ENCODE measurements at regions not wholly inside any gene's neighbourhood (a gene's known extent, or its start where the extent isn't known, plus 50 kb on each side); places are given as distances from the start of the nearest gene placed in this dataset.

DNA sequence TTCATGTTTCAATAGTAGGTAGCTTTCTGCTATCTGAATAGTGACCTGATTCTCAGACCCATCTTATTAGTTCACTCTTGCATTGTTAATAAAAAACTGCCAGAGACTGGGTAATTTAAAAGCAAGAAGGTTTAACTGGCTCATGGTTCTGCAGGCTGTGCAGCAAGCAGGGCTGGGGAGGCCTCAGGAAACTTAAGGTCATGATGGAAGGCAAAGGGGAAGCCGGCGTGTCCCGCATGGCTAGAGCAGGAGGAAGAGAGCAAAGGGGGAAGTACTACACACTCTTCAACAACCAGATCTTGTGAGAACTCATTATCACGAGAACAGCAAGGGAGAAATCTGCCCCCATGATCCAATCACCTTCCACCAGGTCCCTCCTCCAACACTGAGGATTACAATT, 185.2 kb upstream of the PITRM1 start:
- H3K9me3 Mint-ChIP-seq (ENCODE audit: low read depth), result peaks cover 17% of the 10 kb centered on the region
- no peak overlapping the region for H3K27ac Mint-ChIP-seq
- peaks cover 3% of the 10 kb centered on the region for H3K27me3 Mint-ChIP-seq

DNA sequence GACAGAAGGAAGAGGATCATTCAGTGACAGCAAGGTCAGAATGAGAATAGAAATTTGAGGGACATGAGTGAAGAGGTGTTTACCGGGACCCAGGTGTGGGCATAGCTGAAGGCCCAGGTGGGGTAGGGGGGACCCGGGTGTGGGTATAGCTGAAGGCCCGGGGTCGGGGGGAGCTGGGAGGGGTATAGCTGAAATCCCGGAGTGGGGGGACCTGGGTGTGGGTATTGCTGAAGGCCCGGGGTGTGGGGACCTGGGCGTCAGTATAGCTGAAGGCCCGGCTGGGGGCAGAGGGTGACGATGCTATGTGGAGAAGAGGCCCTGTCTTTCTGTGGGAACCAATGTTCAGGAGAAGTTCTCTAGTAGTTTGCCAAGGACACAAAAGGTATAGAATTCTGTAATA, 183.0 kb upstream of the PITRM1 start:
- peaks cover 10% of the 10 kb centered on the region for H3K36me3 Mint-ChIP-seq
- no peak overlapping the region for H3K4me3 Mint-ChIP-seq
- peaks cover 4% of the 10 kb centered on the region for H3K4me1 Mint-ChIP-seq (ENCODE audit: low read depth)
- peaks cover 9% of the 10 kb centered on the region for H3K27me3 Mint-ChIP-seq
- peaks cover 10% of the 10 kb centered on the region for H3K9me3 Mint-ChIP-seq (ENCODE audit: low read depth)
- no peak overlapping the region for H3K27ac Mint-ChIP-seq

More for the DNA sequence above, 185.2 kb upstream of the PITRM1 start:
- H3K36me3 Mint-ChIP-seq, result peaks cover 15% of the 10 kb centered on the region
- no peak overlapping the region for H3K4me3 Mint-ChIP-seq
- no peaks in the 10 kb centered on the region for H3K4me1 Mint-ChIP-seq (ENCODE audit: low read depth)

DNA sequence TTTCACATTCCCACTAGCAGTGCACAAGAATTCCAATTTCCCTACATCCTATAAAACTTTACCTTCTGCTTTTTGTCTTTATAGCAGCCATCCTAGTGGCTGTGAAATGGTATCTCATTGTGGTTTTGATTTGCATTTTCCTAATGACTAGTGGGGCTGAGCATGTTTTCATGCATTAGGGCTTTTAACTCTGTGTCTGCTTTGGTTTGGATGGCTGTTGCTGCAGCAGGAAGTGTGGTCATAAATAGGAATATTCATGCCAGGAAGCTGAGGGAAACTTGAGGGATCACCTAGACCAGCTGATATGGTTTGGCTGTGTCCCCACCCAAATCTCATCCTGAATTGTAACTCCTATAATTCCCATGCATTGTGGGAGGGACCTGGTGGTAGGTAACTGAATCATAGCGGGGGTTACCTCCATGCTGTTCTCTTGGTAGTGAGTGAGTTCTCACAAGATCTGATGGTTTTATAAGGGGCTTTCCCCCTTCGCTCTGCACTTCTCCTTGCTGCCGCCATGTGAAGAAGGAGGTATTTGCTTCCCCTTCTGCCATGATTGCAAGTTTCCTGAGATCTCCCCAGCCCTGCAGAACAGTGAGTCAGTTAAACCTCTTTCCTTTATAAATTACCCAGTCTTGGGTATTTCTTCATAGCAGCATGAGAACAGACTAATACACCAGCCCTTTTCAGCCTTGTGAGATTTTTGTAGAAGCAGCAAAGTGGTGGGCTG, 181.8 kb upstream of the PITRM1 start:
- Mint-ChIP-seq H3K4me3 (no peak overlapping the region), H3K9me3 (ENCODE audit: low read depth) (peaks cover 6% of the 10 kb centered on the region), H3K4me1 (ENCODE audit: low read depth) (peaks cover 4% of the 10 kb centered on the region), H3K27ac (no peak overlapping the region), H3K36me3 (peaks cover 5% of the 10 kb centered on the region), H3K27me3 (peaks cover 9% of the 10 kb centered on the region)

DNA sequence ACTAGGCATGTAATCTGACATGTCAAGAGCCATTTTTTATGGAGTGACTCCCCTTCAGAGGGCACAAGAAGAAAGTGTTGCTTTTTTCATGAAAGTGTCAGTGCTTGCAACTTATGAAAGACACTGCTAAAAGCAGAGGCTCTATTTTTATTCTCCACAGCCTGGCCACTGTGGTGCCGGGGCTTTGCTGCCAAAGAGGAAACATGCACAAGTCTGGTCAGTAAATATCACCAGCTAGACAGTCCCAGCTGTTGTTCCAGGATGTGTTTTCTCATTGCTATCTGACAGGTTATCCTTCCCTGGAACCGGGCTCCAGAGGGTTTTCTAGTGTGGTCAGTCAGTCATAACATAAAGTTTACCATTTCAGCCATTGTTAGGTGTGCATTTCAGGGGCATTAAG, 180.7 kb upstream of the PITRM1 start:
- H3K4me1 Mint-ChIP-seq (ENCODE audit: low read depth), result peaks cover 4% of the 10 kb centered on the region
- H3K4me3 Mint-ChIP-seq, result no peak overlapping the region
- H3K27me3 Mint-ChIP-seq, result peaks cover 9% of the 10 kb centered on the region
- H3K27ac Mint-ChIP-seq, result no peak overlapping the region
- peaks cover 1% of the 10 kb centered on the region for H3K9me3 Mint-ChIP-seq (ENCODE audit: low read depth)
- peaks cover under 1% of the 10 kb centered on the region for H3K36me3 Mint-ChIP-seq

DNA sequence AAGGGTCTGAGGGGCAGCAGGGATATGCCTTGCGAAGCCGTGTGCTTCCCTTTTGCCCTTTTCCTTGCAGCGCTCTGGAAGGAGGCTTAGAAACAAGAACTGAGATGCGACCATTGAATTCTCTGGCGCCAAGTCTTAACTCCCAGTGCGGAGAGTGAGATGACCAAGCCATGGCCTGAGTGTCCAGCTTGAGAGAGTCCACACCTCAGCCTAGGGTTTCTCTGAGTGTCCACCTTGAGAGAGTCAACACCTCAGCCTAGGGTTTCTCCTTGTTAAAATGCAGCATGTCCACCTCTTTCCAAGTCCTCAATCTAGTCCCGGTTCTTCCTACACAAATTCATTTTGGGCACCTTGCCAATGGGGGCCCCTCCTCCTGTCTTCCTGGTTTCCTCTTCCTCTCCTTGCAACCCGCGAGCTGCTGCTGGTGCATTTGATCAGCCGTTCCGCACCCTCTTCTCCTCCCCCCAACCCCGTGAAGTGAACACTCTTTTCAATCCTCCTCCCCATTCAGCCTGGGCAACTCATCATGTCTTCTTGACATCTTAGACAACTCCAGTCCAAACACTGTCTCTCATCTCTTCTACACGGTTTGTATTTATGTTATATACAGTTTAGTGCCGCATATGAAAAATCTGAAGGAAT, 178.2 kb upstream of the PITRM1 start:
- Mint-ChIP-seq H3K9me3 (ENCODE audit: low read depth) (no peaks in the 10 kb centered on the region), H3K4me1 (ENCODE audit: low read depth) (peaks cover 4% of the 10 kb centered on the region), H3K27ac (no peak overlapping the region), H3K4me3 (no peak overlapping the region), H3K27me3 (peaks cover 9% of the 10 kb centered on the region), H3K36me3 (no peaks in the 10 kb centered on the region)

DNA sequence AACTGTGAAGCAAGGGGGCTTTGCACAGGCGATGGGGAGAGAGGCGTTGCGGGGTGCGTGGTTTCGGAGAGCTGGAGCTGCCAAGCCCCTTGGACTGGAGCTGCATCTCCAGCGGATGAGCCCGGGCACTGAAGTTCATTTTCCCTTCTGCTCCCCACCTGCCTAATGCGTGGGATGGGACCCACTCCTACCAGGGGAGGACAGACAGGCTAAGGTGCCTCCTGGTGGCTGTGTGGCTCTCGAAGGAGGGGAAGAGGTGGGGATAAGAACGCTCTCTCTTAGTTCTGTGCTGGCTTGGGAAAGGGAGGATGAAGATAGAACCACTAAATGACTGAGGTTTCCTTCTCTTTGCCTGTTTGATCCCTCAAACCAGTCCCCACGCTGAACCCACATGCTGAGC, 177.6 kb upstream of the PITRM1 start:
- no peaks in the 10 kb centered on the region for H3K36me3 Mint-ChIP-seq
- H3K4me3 Mint-ChIP-seq, result no peak overlapping the region
- H3K4me1 Mint-ChIP-seq (ENCODE audit: low read depth), result peaks cover 4% of the 10 kb centered on the region
- no peak overlapping the region for H3K27ac Mint-ChIP-seq
- H3K27me3 Mint-ChIP-seq, result peaks cover 9% of the 10 kb centered on the region
- H3K9me3 Mint-ChIP-seq (ENCODE audit: low read depth), result no peaks in the 10 kb centered on the region

DNA sequence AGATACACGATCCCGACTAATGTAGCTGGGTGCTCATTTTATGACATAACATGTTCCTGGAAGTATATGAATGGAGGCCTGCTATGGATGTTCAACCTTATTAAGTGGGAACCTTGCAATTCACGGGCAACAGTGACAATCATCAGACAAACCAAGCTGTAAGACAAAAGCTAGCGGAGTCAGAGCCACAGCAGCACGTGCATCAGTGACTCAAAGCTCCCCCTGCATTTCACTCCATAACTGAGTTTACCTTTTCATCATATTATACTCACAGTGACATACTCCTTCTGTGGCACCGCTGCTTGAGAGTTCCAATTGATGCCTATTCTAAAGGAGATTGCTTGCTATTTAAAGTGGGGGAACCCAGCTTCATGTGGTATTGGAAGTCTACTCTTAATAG, 176.0 kb upstream of the PITRM1 start:
- H3K36me3 Mint-ChIP-seq, result no peaks in the 10 kb centered on the region
- H3K4me3 Mint-ChIP-seq, result no peak overlapping the region
- H3K27me3 Mint-ChIP-seq, result peaks cover 9% of the 10 kb centered on the region

DNA sequence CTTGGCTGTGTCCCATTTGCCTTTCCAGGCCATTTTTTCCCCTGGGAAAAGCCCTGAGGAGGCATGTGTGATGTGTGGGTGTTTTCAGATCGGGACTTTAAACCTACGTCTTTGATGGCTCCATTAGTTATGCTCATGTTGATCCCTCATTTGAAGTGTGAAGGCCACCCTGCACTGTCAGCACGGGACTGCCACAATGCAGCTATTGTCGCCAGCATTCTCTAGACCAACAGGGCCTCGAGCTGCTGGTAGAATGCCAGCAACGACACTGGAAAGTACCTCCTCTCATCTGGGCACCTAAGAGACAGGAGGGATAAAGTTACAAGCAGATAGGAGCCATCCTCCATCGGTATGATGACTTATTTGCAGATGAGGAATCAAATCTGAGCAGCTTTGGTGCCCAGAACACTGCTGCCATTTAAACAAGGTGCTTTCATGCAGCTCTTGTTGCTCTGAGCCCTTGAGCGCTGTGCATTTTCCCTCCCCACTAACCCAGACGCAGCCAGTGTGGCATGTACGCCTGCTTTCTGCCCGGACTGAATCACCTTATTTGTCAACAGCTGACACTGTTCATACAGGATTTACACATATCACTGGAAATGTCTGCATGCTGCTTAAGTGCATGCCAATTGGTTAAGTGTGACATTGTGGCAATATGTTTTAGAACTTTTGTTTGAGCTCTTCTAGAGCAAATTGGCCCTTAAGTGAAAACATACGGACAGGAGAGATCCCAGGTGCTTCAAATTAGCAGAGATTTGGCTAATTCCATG, 175.0 kb upstream of the PITRM1 start:
- Mint-ChIP-seq H3K4me1 (ENCODE audit: low read depth) (peaks cover 4% of the 10 kb centered on the region), H3K27me3 (peaks cover 6% of the 10 kb centered on the region), H3K36me3 (no peaks in the 10 kb centered on the region), H3K9me3 (ENCODE audit: low read depth) (no peaks in the 10 kb centered on the region), H3K4me3 (no peak overlapping the region), H3K27ac (no peak overlapping the region)

More for the DNA sequence above, 176.0 kb upstream of the PITRM1 start:
- Mint-ChIP-seq H3K4me1 (ENCODE audit: low read depth) (peaks cover 4% of the 10 kb centered on the region), H3K27ac (no peak overlapping the region), H3K9me3 (ENCODE audit: low read depth) (no peaks in the 10 kb centered on the region)

DNA sequence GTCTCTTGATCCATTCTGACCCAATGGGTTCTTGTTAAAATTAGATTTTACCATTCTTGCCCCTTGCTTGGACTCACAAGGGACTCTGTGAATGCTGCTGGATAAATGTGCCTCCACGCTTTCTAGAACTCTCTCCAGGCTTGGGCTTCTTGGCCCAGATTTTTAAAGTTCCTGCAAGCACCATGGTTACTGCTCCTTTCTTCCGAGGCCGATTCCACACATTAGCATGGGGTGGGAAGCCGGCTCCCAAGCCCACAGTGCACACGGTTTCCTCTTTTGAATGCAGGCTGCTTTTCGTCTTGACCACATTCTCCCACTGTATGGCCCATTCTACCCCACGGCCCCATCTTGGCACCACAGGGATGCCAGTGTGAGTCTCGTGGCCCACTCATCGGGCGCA, 174.3 kb upstream of the PITRM1 start:
- no peaks in the 10 kb centered on the region for H3K9me3 Mint-ChIP-seq (ENCODE audit: low read depth)
- H3K36me3 Mint-ChIP-seq, result no peaks in the 10 kb centered on the region
- no peak overlapping the region for H3K27ac Mint-ChIP-seq
- no peak overlapping the region for H3K4me3 Mint-ChIP-seq
- H3K4me1 Mint-ChIP-seq (ENCODE audit: low read depth), result peaks cover 4% of the 10 kb centered on the region
- H3K27me3 Mint-ChIP-seq, result peaks cover 6% of the 10 kb centered on the region

DNA sequence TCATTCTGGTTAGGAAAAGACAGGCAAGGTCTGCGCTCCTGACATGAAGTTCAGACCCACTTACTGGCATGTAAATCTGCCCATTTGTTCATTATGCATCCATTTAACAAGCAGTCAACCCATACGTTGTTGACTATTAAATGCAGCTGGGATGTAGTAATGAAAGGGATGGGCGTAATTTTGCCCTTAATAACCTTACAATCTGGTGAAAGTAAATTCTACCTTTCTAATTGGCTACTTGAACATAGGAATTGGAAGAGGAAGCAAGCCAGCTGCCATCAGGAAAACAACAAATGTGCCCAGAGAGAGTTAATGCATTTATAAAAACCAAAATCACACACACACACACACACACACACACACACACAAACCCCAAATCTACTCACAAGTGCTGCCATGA, 170.2 kb upstream of the PITRM1 start:
- Mint-ChIP-seq H3K9me3 (ENCODE audit: low read depth) (no peaks in the 10 kb centered on the region), H3K36me3 (no peaks in the 10 kb centered on the region), H3K4me1 (ENCODE audit: low read depth) (no peaks in the 10 kb centered on the region), H3K27ac (no peak overlapping the region), H3K27me3 (peaks cover 3% of the 10 kb centered on the region), H3K4me3 (no peak overlapping the region)

DNA sequence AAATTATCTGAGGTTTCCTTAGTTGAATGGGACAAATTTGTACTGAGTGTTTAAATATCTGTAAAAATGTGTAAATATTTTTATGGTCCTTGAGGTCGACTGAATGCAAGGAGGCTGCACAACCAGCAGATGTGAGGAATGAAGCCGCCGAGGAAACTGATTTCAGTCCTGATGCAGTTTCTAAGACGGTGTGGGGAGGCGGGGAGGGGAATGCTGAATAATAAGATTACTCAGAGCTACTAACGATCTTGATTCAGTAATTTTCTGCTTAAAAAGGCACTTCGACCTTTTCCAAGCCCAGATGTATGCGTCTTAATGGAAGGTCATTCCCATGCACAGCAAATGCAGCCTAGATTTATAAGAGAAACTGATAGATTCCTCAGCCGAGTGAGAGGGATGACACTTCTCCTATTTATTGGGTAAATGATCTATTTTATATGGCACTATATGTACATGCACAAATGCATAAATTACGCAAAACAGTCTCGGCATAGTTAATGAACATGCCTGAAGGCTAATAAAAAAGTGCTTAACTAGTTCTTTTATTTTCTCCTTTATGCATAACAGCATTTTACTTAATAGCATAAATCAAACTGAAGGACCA, 167.6 kb upstream of the PITRM1 start:
- Mint-ChIP-seq H3K27ac (no peak overlapping the region), H3K36me3 (no peaks in the 10 kb centered on the region), H3K9me3 (ENCODE audit: low read depth) (no peaks in the 10 kb centered on the region), H3K4me1 (ENCODE audit: low read depth) (no peaks in the 10 kb centered on the region), H3K4me3 (no peak overlapping the region), H3K27me3 (peaks cover 1% of the 10 kb centered on the region)

DNA sequence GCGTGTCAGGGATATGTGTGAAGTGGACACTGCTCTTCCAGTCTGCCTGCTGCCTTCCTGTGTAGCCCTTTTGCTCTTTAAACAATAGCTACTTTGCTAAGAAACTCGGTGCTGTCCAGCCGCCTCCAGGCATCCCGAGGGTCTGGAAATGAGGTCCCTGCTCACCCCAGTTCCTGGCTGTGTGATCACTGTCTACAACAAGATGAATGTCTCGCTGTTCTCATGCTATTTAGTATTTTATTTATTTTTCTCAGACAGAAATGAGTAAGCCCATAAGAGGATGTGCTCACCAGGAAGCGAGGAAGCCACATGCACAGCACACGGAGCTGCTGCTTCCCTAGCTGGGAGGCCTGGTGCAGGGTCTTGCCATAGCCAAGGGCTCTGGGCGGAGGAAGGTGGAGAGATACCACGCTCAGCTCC, 167.0 kb upstream of the PITRM1 start:
- Mint-ChIP-seq H3K27me3 (peaks cover 1% of the 10 kb centered on the region), H3K27ac (no peak overlapping the region), H3K9me3 (ENCODE audit: low read depth) (no peaks in the 10 kb centered on the region), H3K4me1 (ENCODE audit: low read depth) (no peaks in the 10 kb centered on the region), H3K4me3 (no peak overlapping the region), H3K36me3 (no peaks in the 10 kb centered on the region)

DNA sequence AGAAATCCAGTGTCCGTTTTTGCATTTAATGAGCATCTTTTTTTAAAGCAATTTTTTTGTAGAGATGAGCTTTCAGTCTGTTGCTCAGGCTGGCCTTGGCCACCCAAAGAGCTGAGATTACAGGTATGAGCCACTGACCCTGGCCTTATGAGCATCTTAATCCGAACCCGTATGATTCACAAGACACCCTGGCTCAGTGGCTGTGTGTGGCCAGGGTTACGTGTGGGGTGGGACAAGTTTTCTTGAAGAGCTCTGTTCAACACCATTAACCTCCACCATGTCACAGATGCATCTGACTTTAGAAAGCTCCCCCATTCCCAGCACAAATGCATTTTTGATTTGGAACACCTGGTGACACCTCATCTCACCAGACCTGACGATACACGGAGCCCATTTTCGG, 166.5 kb upstream of the PITRM1 start:
- Mint-ChIP-seq H3K4me3 (no peak overlapping the region), H3K27ac (no peak overlapping the region), H3K36me3 (no peaks in the 10 kb centered on the region), H3K9me3 (ENCODE audit: low read depth) (no peaks in the 10 kb centered on the region), H3K27me3 (peaks cover 1% of the 10 kb centered on the region), H3K4me1 (ENCODE audit: low read depth) (no peaks in the 10 kb centered on the region)

DNA sequence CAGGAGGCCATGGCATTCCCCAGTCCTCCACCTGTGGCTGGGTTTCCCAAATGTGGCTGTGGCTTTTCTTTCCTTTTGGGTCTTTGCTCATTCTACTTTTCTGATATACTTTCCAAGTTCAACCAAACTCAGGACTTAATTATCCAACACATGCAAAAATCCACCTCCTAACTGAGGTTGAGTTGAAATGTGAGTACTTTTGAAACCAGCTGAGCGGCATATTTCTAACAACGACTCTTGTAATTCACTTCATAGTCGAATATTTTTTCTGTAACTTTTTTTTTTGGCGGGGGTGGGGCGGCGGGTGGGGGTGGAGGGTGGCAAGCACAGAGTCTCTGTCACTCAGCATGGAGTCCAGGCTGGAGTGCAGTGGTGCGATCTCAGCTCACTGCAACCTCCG, 165.2 kb upstream of the PITRM1 start:
- no peaks in the 10 kb centered on the region for H3K36me3 Mint-ChIP-seq
- H3K4me3 Mint-ChIP-seq, result no peak overlapping the region
- H3K9me3 Mint-ChIP-seq (ENCODE audit: low read depth), result no peaks in the 10 kb centered on the region
- H3K27me3 Mint-ChIP-seq, result peaks cover 3% of the 10 kb centered on the region
- no peak overlapping the region for H3K27ac Mint-ChIP-seq
- H3K4me1 Mint-ChIP-seq (ENCODE audit: low read depth), result no peaks in the 10 kb centered on the region

DNA sequence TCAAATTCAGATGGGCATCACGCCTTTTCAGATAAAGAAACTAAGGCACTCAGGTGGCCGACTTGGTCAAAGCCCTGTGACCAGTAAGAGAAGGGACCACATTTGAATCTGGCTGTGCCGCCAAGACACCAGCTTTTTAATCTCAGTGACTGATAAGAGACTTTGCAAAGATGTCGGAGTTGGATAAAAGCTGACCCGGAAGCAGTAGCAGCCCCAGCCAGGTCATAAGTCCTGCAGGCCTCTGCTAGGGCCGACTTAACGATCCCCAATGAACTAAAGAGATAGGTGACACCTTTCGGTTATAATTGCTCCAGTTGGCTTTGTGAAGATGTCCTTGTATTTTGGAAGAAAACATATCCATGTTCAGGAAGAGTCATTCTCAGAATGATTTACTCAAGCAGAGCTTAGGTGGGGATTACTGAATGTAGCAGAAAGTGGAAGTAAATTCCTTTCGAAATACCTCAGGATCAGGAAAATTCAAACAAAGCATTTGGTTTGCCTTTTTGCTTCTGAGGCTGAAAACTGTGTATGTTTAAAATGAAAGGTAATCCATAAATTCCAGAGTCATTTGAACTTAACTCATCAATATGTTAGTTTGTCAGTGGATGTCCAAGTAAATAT, 164.2 kb upstream of the PITRM1 start:
- Mint-ChIP-seq H3K27me3 (peaks cover 3% of the 10 kb centered on the region), H3K36me3 (no peaks in the 10 kb centered on the region), H3K27ac (no peak overlapping the region), H3K4me1 (ENCODE audit: low read depth) (no peaks in the 10 kb centered on the region), H3K9me3 (ENCODE audit: low read depth) (no peaks in the 10 kb centered on the region), H3K4me3 (no peak overlapping the region)

All from activated naive CD8-positive, alpha-beta T cell (primary cell).